Cardiac muscle cell (in vitro differentiated cells and primary cell): ENCODE measurements at regions not wholly inside any gene's neighbourhood (a gene's known extent, or its start where the extent isn't known, plus 50 kb on each side); places are given as distances from the start of the nearest gene placed in this dataset.
"Not testable (repeated sequence)": the region's sequence is repeated elsewhere in the genome, so short reads cannot be mapped to it uniquely, and the experiment has no call there.

ENCODE experiments used
- DNase-seq, 2 donors: peaks; one replicate each; pipeline versions ENCODE4 v3.0.0 to v3.0.0-alpha.2; 2010 to 2017; ENCODE audit warnings: low read depth in 1 of 2, low spot score in 1 of 2
- H3K27ac ChIP-seq: fragments of 200-600 bp; sonication (generic); 2 replicates; pipeline ENCODE4 v1.5.1; 2016
- H3K27me3 ChIP-seq: fragments of 200-600 bp; sonication (generic); 2 replicates; pipeline ENCODE4 v1.6.0; 2016; ENCODE audit warnings: control low read depth
- H3K36me3 ChIP-seq: fragments of 200-600 bp; sonication (generic); 2 replicates; pipeline ENCODE4 v1.5.1; 2016; ENCODE audit warnings: control low read depth
- H3K4me1 ChIP-seq: fragments of 200-600 bp; sonication (generic); 2 replicates; pipeline ENCODE4 v1.8.1; 2017; ENCODE audit warnings: low read depth, mild to moderate bottlenecking, mixed run types
- H3K4me3 ChIP-seq: fragments of 200-600 bp; sonication (generic); 2 replicates; pipeline ENCODE4 v1.5.1; 2016; ENCODE audit warnings: mild to moderate bottlenecking
- H3K9me3 ChIP-seq: fragments of 200-600 bp; sonication (generic); 2 replicates; pipeline ENCODE4 v1.5.1; 2017; ENCODE audit warnings: low read depth, mild to moderate bottlenecking, control low read depth
- TF ChIP-seq, protein P1 (sequence below): IDR thresholded peaks from 2 replicates; pipeline ENCODE4 v1.5.1; 2012; ENCODE audit warnings: low read depth, mild to moderate bottlenecking, low read length

DNA sequence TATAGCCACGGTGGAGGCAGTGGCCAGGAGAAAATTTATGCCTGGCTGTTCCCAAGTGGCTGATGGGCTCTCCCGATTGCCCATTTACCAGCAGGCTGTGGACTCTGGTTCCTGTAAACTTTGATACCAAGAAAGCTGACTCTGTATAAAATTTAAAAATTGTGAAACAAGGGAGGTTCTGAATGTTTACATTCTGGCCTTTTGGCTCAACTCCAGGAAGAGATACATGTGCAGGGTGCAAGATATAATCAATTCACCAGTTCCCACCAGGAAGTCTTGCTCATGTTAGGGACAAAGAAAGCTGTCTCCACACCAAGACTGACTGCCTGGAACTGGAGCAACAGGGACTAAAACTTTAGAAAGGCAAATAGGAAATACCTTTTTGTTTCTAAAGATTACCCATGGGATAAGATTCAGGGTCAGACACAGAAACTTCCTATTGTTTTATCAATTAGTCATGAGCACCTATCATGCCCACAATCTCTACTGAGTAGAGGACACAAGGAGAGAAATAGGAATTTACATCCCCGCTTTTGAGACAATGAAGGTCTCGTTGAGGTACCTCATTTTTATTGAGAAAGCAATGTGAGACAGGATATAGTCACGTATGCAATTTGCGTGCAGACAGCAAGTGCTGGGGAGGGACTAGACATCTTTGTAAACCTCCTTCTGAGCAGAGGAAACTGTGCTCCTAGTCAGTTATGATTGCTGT, 123.5 kb downstream of the LIPG start:
- DNase-seq: peak in 1 of 2 donors; percentile 79
- no peaks in the 10 kb centered on the region for H3K36me3 ChIP-seq
- H3K4me1 ChIP-seq: no peaks in the 10 kb centered on the region
- H3K27ac ChIP-seq: no peak overlapping the region
- no peaks in the 10 kb centered on the region for H3K9me3 ChIP-seq
- H3K27me3 ChIP-seq: no peaks in the 10 kb centered on the region
- TF ChIP-seq, protein P1, sequence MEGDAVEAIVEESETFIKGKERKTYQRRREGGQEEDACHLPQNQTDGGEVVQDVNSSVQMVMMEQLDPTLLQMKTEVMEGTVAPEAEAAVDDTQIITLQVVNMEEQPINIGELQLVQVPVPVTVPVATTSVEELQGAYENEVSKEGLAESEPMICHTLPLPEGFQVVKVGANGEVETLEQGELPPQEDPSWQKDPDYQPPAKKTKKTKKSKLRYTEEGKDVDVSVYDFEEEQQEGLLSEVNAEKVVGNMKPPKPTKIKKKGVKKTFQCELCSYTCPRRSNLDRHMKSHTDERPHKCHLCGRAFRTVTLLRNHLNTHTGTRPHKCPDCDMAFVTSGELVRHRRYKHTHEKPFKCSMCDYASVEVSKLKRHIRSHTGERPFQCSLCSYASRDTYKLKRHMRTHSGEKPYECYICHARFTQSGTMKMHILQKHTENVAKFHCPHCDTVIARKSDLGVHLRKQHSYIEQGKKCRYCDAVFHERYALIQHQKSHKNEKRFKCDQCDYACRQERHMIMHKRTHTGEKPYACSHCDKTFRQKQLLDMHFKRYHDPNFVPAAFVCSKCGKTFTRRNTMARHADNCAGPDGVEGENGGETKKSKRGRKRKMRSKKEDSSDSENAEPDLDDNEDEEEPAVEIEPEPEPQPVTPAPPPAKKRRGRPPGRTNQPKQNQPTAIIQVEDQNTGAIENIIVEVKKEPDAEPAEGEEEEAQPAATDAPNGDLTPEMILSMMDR: no peak
- H3K4me3 ChIP-seq: no peak overlapping the region

DNA sequence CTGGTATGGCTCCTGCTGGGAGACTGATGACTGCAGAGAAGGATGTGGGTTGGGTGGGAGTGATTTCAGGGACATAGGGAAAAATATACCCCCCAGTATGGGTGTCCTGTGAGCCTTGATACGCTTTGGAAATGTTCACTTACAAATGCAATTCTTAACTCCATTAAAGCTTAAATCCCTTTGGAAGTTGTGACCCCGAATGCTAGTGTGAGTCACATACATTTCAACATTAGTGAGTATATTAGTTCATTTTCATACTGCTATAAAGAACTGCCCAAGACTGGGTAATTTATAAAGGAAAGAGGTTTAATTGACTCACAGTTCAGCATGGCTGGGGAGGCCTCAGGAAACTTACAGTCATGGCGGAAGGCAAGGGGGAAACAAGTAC, 120.9 kb downstream of the LIPG start:
- H3K27me3 ChIP-seq, H3K36me3 ChIP-seq, H3K4me1 ChIP-seq, H3K4me3 ChIP-seq, H3K27ac ChIP-seq, H3K9me3 ChIP-seq: not testable (repeated sequence)
- DNase-seq: peak in 1 of 2 donors; percentile 57

DNA sequence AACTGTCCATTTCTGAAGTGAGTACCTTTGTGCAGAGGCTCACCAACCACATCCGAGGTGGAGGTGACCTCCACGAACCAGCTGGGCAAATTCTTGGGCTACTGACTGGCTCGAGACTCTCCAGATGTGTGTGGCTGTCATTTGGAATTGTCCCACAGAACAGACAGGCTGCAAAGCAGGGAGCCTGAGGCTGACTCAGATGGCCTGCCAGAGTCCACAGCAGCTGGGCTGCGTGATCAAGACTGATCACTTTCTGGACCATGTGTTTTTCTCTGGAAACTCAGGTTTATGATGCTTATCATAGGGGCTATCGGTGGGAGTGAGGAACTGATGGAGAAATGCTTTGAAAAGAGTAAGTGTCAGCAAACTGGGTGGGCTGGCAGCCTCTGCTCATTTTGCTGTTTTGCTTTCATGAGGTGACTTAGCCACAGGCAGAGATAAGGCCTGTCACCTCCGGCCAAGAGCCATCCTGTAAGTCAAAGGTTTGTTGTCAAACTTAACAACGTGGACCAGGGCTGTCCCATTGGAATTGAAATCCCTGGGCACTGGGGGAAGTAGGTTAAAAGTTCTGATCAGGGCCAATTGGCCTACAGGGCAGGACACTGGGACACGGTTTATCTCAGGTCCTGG, 120.4 kb downstream of the LIPG start:
- no peak overlapping the region for H3K27ac ChIP-seq
- no peak overlapping the region for H3K4me3 ChIP-seq
- no peaks in the 10 kb centered on the region for H3K9me3 ChIP-seq
- no peaks in the 10 kb centered on the region for H3K27me3 ChIP-seq
- no peaks in the 10 kb centered on the region for H3K36me3 ChIP-seq
- TF ChIP-seq, protein P1: no peak
- DNase-seq: no peak
- no peaks in the 10 kb centered on the region for H3K4me1 ChIP-seq

DNA sequence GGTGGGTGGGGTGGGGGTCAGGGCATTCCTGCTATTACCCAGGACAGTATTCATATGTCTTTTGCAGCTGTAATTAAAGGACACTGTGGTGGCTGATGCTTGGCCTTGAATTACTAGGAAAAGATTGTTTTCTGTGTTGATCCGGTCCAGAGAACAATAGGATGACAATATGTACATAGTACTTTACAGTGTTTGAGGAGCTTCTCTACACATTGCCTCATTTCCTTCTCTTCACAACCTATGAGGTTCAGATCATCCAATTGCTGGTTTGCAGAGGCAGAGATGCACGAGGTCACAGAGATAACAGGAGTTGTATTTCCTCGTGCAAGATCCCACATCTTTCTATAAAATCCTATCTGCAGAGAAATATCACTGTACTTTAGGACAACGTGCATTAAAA, 119.5 kb downstream of the LIPG start:
- Histone ChIP-seq H3K27me3 (no peaks in the 10 kb centered on the region), H3K4me1 (no peaks in the 10 kb centered on the region), H3K36me3 (no peaks in the 10 kb centered on the region), H3K9me3 (no peaks in the 10 kb centered on the region), H3K27ac (no peak overlapping the region), H3K4me3 (no peak overlapping the region)
- no peak for DNase-seq
- TF ChIP-seq, protein P1: no peak

DNA sequence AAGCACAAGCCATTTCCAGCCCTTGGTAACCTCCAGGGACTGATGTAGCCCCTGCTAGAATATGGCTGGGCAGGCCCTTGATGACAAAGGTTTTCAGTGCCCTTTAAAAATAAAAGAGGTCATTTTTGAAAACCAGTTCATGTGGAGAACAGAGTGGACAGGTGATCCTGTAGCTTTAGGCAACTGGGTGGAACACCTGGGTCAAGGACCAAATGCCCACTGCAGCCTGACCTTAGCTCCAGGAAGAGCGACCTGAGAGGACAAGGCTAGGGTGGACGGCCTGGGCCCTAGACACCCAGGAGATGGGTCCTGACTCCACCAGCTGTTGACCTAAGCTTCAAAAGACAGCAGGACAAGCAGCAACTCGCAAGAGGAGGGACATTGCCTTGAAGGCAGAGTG, 116.6 kb downstream of the LIPG start:
- no peak for DNase-seq
- H3K27ac ChIP-seq: no peak overlapping the region

More for the DNA sequence above, 116.6 kb downstream of the LIPG start:
- TF ChIP-seq, protein P1: no peak
- Histone ChIP-seq H3K27me3 (no peaks in the 10 kb centered on the region), H3K4me1 (peaks cover 4% of the 10 kb centered on the region), H3K9me3 (no peaks in the 10 kb centered on the region), H3K36me3 (no peaks in the 10 kb centered on the region), H3K4me3 (no peak overlapping the region)
